GM12891 (cell line): ENCODE measurements at regions not wholly inside any gene's neighbourhood (a gene's known extent, or its start where the extent isn't known, plus 50 kb on each side); places are given as distances from the start of the nearest gene placed in this dataset.

ENCODE experiments used
- PAX5 ChIP-seq: IDR thresholded peaks from 2 replicates; pipeline ENCODE4 v1.6.1; 2011; ENCODE audit warnings: low read length, moderate library complexity, mild to moderate bottlenecking; ENCODE audit not compliant: insufficient read depth, severe bottlenecking
- POLR2A ChIP-seq: IDR thresholded peaks from 2 replicates; pipeline ENCODE4 v1.6.1; 2011; ENCODE audit warnings: low read depth, low read length, control low read depth
- POLR2AphosphoS5 ChIP-seq: IDR thresholded peaks from 2 replicates; pipeline ENCODE4 v1.6.1; 2011; ENCODE audit warnings: low read depth, low read length, control low read depth
- POU2F2 ChIP-seq: IDR thresholded peaks from 2 replicates; pipeline ENCODE4 v1.6.1; 2011; ENCODE audit warnings: low read depth, mild to moderate bottlenecking, control low read depth, low read length, moderate library complexity
- SPI1 ChIP-seq: IDR thresholded peaks from 2 replicates; pipeline ENCODE4 v1.6.1; 2011; ENCODE audit warnings: low read depth, low read length, control low read depth
- TAF1 ChIP-seq: IDR thresholded peaks from 2 replicates; pipeline ENCODE4 v1.6.1; 2011; ENCODE audit warnings: low read depth, low read length, control low read depth

GRCh38 chrX:40227125-40227524 lies 129.4 kb upstream of the BCOR start:
- TF ChIP-seq POLR2AphosphoS5 (no peak), PAX5 (no peak), POLR2A (no peak), TAF1 (no peak), POU2F2 (no peak), SPI1 (no peak)
